GM20000 (cell line): ENCODE measurements at regions not wholly inside any gene's neighbourhood (a gene's known extent, or its start where the extent isn't known, plus 50 kb on each side); places are given as distances from the start of the nearest gene placed in this dataset.

Source experiments
- DNase-seq: peaks from one replicate; pipeline ENCODE4 v3.0.0; 2012; ENCODE audit warnings: low spot score
- TF ChIP-seq, protein P1 (sequence below): IDR thresholded peaks from 2 replicates; pipeline ENCODE4 v1.5.1; 2012; ENCODE audit warnings: mild to moderate bottlenecking, control low read depth; ENCODE audit errors: extremely low read depth, missing control alignments

DNA sequence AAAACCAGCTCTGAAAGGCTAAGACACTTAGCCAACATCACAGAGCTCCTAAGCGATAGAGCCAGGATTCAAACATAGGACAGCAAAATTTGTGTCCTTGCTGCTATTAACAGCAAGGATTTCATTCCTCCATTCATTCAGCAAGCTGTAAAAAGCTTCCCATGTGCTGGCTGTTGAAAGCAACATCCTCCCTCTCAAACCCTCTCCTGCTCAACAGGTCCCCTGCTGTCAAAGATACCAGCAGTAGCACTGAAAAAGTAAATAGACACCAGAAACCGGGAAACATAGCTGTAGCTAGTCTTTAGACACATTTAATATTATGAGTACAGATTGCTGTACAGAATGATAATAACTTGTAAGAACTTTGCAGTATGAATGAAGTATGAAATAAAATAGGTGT is 52.6 kb upstream of the ADAMTSL1 start:
- TF ChIP-seq, protein P1, sequence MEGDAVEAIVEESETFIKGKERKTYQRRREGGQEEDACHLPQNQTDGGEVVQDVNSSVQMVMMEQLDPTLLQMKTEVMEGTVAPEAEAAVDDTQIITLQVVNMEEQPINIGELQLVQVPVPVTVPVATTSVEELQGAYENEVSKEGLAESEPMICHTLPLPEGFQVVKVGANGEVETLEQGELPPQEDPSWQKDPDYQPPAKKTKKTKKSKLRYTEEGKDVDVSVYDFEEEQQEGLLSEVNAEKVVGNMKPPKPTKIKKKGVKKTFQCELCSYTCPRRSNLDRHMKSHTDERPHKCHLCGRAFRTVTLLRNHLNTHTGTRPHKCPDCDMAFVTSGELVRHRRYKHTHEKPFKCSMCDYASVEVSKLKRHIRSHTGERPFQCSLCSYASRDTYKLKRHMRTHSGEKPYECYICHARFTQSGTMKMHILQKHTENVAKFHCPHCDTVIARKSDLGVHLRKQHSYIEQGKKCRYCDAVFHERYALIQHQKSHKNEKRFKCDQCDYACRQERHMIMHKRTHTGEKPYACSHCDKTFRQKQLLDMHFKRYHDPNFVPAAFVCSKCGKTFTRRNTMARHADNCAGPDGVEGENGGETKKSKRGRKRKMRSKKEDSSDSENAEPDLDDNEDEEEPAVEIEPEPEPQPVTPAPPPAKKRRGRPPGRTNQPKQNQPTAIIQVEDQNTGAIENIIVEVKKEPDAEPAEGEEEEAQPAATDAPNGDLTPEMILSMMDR, result no peak
- no peak for DNase-seq

DNA sequence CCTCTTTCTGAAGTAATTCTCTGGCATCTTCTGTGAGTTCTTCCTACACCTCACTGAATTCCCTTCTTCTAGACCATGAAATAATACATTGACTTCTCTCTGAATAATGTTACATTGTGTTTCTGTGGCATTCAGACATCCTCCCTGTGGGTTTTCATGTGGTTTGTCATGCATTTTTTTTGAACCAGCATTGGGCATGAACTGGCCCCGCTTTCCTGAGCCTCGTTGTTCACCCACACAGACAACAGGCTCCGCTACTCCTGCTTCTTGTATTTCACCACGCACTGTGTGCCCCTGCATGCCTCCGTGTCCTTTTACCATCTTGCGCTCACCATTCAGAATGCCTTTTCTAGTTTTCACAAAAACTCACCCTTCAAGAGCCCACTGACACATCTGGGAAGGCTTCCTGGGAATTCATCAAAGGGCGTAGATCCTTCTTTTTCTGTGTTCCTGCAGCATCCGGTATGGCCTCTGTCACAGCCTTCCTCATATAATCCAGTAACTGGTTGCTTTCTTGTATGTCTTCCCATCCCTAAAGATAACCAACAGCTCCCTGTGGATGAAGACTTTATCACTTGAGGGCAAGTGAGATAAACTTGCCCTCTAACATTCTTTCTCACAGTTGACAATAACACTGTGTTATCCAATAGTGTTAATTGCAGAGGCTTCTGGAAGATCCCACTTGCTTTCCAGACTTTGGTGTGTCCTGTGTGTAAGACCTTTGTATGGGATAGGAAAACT is 51.5 kb upstream of the ADAMTSL1 start:
- no peak for DNase-seq
- TF ChIP-seq, protein P1, result no peak

DNA sequence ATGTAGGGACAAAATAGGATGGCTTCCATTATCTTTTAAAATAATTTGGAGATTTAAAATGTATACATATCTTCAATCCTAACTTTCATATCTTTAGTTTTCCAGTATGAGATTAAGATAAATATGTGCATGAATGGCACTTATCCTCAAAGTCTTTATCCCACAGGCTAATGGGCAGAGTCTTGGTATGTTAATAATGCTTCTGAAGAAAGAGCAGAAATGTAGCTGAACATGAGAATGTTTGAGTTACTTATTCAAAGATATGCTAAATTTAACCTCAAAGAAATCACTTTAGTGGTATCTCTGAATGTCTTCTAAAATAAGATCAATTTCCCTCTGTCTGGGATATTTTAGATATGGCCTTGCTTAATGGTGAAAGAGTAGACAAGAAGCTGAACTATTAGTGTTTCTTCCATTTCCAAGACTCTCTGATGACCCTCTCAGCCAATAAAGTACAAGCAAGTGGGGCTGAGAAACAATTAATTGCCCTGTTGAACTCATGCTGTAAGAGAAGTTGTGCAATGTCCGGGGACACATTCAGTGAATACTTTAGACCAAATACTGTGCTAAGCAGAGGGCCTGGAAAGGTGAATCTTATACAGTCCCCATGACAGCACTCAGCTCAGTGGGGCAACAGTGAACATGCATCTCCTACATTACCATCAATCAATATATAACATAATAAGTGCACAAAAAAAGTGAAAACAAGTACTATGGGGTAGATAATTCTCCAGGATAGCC is 50.0 kb upstream of the ADAMTSL1 start:
- TF ChIP-seq, protein P1, result no peak
- no peak for DNase-seq
